Gastroesophageal sphincter (tissue), 4 donors: ENCODE measurements at regions not wholly inside any gene's neighbourhood (a gene's known extent, or its start where the extent isn't known, plus 50 kb on each side); places are given as distances from the start of the nearest gene placed in this dataset.

Source experiments
- ATAC-seq: fragments of 150-250 bp; one replicate; pipeline ENCODE4 v1.9.1; 2016; ENCODE audit warnings: mild to moderate bottlenecking, moderate library complexity
- H3K27ac ChIP-seq, 4 donors: fragments of 200-600 bp; sonication (generic) in 3 of 4; 1 replicate in 3 of 4; 2 replicates in 1 of 4; pipeline ENCODE4 v1.5.1; 2016 to 2019
- H3K27me3 ChIP-seq: fragments of 200-600 bp; sonication (generic); one replicate; pipeline ENCODE4 v1.5.1; 2019
- H3K36me3 ChIP-seq, 2 donors: fragments of 200-600 bp; sonication (generic); one replicate each; pipeline ENCODE4 v1.5.1; 2019; ENCODE audit warnings: control low read depth in 1 of 2
- H3K4me1 ChIP-seq, 3 donors: fragments of 200-600 bp; sonication (generic); 1 replicate in 2 of 3; 2 replicates in 1 of 3; pipeline ENCODE4 v1.5.1; 2016 to 2019; ENCODE audit warnings: control low read depth in 2 of 3
- H3K4me3 ChIP-seq, 2 donors: fragments of 200-600 bp; sonication (generic); one replicate each; pipeline ENCODE4 v1.5.1; 2019; ENCODE audit warnings: mild to moderate bottlenecking in 1 of 2, moderate library complexity in 1 of 2
- H3K9me3 ChIP-seq, 3 donors: fragments of 200-600 bp; sonication (generic); one replicate each; pipeline ENCODE4 v1.5.1; 2017 to 2019; ENCODE audit warnings: control low read depth in 2 of 3
- EP300 ChIP-seq: sonication (generic); formaldehyde crosslinking; IDR thresholded peaks from one replicate; pipeline ENCODE4 v1.6.1; 2017; ENCODE audit warnings: antibody characterized with exemption, mild to moderate bottlenecking
- POLR2A ChIP-seq, 2 donors: fragments of 450-650 bp; IDR thresholded peaks; one replicate each; pipeline ENCODE4 v1.6.1; 2017; ENCODE audit warnings: antibody characterized with exemption in 2 of 2, mild to moderate bottlenecking in 2 of 2, moderate library complexity in 1 of 2
- POLR2AphosphoS5 ChIP-seq: sonication (generic); formaldehyde crosslinking; IDR thresholded peaks from one replicate; pipeline ENCODE4 v1.6.1; 2017; ENCODE audit warnings: antibody characterized with exemption
- WGBS, 2 donors: methylation state at CpG; one replicate each; pipeline ENCODE4 v1.1.5; 2018; ENCODE audit warnings: low coverage in 1 of 2; 5-methylcytosine and 5-hydroxymethylcytosine counted together
- TF ChIP-seq, protein P1 (sequence below), 4 experiments: fragments of 200-600 bp in 2 of 4; fragments of 450-650 bp in 2 of 4; sonication (generic) in 1 of 4; IDR thresholded peaks; one replicate each; pipeline ENCODE4 v1.5.1; 2017 to 2019; ENCODE audit warnings: antibody characterized with exemption in 4 of 4, mild to moderate bottlenecking in 2 of 4, moderate library complexity in 2 of 4

DNA sequence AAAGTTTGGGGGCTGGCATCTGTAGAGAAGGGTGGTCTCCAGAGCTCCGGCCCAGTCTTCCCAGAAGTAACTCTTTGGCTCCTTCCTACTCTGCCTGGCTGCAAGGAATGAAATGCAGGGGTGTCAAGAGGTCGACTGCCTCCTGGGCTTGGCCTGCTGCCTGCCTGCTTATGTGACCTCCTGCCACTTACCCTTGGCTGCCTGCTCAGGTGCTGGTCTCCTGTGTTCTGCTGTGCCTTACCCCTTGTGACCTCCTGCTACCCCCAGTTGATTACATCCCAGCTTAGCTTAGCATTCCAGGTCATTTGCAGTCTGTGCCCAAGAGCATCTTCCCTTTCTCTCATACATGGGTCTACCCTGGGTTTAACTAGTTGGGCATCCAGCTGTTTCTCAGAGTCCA lies 180.2 kb downstream of the PTPN20 start:
- Histone ChIP-seq H3K4me3 (no peak overlapping the region), H3K27me3 (no peaks in the 10 kb centered on the region), H3K27ac (no peak overlapping the region), H3K9me3 (no peaks in the 10 kb centered on the region), H3K4me1 (no peaks in the 10 kb centered on the region), H3K36me3 (no peaks in the 10 kb centered on the region)
- TF ChIP-seq, protein P1, sequence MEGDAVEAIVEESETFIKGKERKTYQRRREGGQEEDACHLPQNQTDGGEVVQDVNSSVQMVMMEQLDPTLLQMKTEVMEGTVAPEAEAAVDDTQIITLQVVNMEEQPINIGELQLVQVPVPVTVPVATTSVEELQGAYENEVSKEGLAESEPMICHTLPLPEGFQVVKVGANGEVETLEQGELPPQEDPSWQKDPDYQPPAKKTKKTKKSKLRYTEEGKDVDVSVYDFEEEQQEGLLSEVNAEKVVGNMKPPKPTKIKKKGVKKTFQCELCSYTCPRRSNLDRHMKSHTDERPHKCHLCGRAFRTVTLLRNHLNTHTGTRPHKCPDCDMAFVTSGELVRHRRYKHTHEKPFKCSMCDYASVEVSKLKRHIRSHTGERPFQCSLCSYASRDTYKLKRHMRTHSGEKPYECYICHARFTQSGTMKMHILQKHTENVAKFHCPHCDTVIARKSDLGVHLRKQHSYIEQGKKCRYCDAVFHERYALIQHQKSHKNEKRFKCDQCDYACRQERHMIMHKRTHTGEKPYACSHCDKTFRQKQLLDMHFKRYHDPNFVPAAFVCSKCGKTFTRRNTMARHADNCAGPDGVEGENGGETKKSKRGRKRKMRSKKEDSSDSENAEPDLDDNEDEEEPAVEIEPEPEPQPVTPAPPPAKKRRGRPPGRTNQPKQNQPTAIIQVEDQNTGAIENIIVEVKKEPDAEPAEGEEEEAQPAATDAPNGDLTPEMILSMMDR (IDR thresholded peaks at IDR 0.05) = no peak
- TF ChIP-seq POLR2AphosphoS5 = no peak
- TF ChIP-seq EP300 = no peak
- no peak for TF ChIP-seq POLR2A (IDR thresholded peaks at IDR 0.05)
- no peak for ATAC-seq
- 60% methylated on average over 1 of the region's 2 CpGs; no CpG with 5 or more reads in 1 of the 2 donors for WGBS, 2 donors

DNA sequence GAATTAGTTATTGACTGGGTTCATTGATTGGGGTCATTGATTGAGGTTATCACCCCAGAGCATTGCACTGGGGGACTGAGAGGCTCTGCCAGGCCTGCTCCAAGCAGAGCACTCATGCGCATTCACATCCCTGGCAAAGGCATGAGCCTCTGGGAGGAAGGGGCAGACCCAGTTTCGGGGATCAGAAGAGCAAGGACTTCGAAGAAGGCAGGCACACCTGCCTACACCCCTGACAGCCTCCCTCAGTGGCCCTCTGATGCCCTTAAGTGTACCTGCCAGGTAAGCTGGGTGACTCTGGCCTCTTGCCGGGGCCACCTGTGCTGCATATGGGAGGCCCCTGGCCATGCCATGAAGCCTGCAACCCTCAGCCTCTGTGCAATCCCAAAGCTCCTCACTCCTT lies 181.1 kb downstream of the PTPN20 start:
- no peaks in the 10 kb centered on the region for H3K36me3 ChIP-seq
- WGBS, 2 donors = no CpG with 5 or more reads among the region's 4 CpGs
- H3K9me3 ChIP-seq = no peaks in the 10 kb centered on the region
- no peak for ATAC-seq
- no peaks in the 10 kb centered on the region for H3K4me1 ChIP-seq
- H3K27me3 ChIP-seq = no peaks in the 10 kb centered on the region
- H3K27ac ChIP-seq = no peak overlapping the region
- TF ChIP-seq EP300 (no peak), POLR2AphosphoS5 (no peak), POLR2A (IDR thresholded peaks at IDR 0.05) (no peak)
- TF ChIP-seq, protein P1 (IDR thresholded peaks at IDR 0.05) = no peak
- no peak overlapping the region for H3K4me3 ChIP-seq

DNA sequence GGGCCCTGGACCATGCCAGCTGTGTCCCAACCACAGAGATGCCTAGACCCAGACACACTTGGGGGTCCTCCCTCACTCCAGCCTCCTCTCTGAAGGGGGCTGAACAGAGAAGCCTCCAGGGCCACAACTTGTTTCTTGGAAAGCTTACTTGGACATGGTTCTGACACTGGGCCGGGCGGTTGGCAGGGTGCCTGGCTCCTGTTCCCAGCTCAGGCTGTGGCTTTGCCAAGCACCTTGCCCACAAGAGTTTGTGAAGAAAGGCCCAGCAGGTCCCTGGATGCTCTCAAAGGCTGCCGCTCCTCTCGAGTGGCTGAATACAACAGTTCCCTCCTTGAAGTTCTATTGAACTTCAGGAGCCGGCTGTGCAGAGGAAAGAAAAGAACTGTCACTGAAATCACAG lies 181.6 kb downstream of the PTPN20 start:
- TF ChIP-seq POLR2AphosphoS5 (no peak), POLR2A (IDR thresholded peaks at IDR 0.05) (no peak), EP300 (no peak)
- TF ChIP-seq, protein P1 (IDR thresholded peaks at IDR 0.05) = no peak
- H3K36me3 ChIP-seq = no peaks in the 10 kb centered on the region
- WGBS, 2 donors = no CpG with 5 or more reads among the region's 5 CpGs
- no peaks in the 10 kb centered on the region for H3K9me3 ChIP-seq
- H3K4me1 ChIP-seq = no peaks in the 10 kb centered on the region
- ATAC-seq = no peak
- H3K27ac ChIP-seq = no peak overlapping the region
- no peak overlapping the region for H3K4me3 ChIP-seq
- H3K27me3 ChIP-seq = no peaks in the 10 kb centered on the region

DNA sequence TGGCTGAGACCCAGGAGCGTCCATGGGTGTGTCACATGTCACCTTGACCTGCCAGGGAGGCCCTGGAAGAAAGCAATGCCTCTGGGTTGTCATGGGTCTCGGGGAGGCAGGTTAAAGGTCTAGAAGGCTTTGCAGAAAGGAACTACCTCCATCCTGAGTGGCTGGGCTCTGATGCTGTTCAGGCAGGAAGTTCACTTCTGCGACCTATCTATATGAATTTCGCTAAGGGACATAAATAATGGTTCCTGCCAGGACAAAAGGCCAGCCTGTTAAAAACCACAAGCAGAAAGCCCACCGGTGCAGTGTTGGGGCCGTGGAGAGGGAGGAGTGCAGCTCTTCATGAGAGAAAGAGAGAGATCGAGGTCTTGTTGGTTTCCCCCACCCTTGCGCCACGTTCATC lies 182.9 kb downstream of the PTPN20 start:
- 68 to 85% methylated on average over 5 to 9 of the region's 9 CpGs for WGBS, 2 donors
- Histone ChIP-seq H3K9me3 (no peaks in the 10 kb centered on the region), H3K4me1 (no peaks in the 10 kb centered on the region), H3K27ac (no peak overlapping the region), H3K4me3 (no peak overlapping the region), H3K36me3 (no peaks in the 10 kb centered on the region), H3K27me3 (no peaks in the 10 kb centered on the region)
- ATAC-seq = no peak
- TF ChIP-seq EP300 (no peak), POLR2AphosphoS5 (no peak), POLR2A (IDR thresholded peaks at IDR 0.05) (no peak)
- TF ChIP-seq, protein P1 (IDR thresholded peaks at IDR 0.05) = no peak

DNA sequence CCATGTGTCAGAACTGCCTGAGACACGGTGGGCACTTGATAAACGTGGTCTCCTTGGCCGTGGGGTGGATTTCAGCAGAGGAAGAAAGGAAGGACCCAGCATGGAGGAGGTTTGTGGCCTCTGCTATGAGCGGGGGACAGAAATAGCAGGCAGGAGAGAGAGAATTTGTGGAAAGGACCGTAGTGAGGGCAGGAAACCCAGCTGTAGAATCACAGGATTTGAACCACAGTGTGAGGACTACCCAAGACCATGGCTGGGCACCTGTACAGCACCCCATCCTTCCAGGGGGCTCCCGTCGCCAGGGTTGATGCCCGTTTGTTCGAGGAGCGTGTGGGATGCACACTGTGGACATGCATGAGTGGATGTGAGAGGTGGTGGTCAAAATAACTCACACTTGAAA lies 183.4 kb downstream of the PTPN20 start:
- WGBS, 2 donors = 86 to 91% methylated on average over 3 to 5 of the region's 10 CpGs

More for the DNA sequence above, 183.4 kb downstream of the PTPN20 start:
- Histone ChIP-seq H3K36me3 (no peaks in the 10 kb centered on the region), H3K27me3 (no peaks in the 10 kb centered on the region), H3K4me1 (no peaks in the 10 kb centered on the region), H3K9me3 (no peaks in the 10 kb centered on the region), H3K4me3 (no peak overlapping the region), H3K27ac (no peak overlapping the region)
- TF ChIP-seq POLR2AphosphoS5 = no peak
- TF ChIP-seq POLR2A (IDR thresholded peaks at IDR 0.05) = no peak
- no peak for TF ChIP-seq EP300
- TF ChIP-seq, protein P1 (IDR thresholded peaks at IDR 0.05) = no peak
- peak; percentile 16 for ATAC-seq
